Calu3 (cell line): ENCODE measurements at regions not wholly inside any gene's neighbourhood (a gene's known extent, or its start where the extent isn't known, plus 50 kb on each side); places are given as distances from the start of the nearest gene placed in this dataset.
A peak's percentile ranks its signal among the peaks of the same experiment; 100 is the strongest.

Experiments used
- BruUV-seq: library from RNA; stranded (reverse); fragments of 400-500 nt; replicated peaks from 2 replicates; lab custom pipeline; 2021; lab: Mats Ljungman, UMichigan
- CTCF ChIA-PET: fragments of 300-600 bp; sonication (Branson Sonifier 250); formaldehyde crosslinking; loops from one replicate; lab custom pipeline; 2022; ENCODE audit warnings: antibody characterized with exemption; lab: Charles Lee
- DNase-seq: peaks from one replicate; pipeline ENCODE4 v3.0.0; 2022
- H3K27ac Mint-ChIP-seq: one replicate; pipeline ENCODE4 v1.8.0; 2022; ENCODE audit warnings: mixed read lengths; ENCODE audit not compliant: unreplicated experiment
- H3K27me3 Mint-ChIP-seq: one replicate; pipeline ENCODE4 v1.8.0; 2022; ENCODE audit warnings: mixed read lengths; ENCODE audit not compliant: unreplicated experiment
- H3K36me3 Mint-ChIP-seq: one replicate; pipeline ENCODE4 v1.8.0; 2022; ENCODE audit warnings: mild to moderate bottlenecking, moderate library complexity, mixed read lengths; ENCODE audit not compliant: insufficient read depth, unreplicated experiment
- H3K4me1 Mint-ChIP-seq: one replicate; pipeline ENCODE4 v1.8.0; 2022; ENCODE audit warnings: mild to moderate bottlenecking, low read depth, mixed read lengths; ENCODE audit not compliant: unreplicated experiment
- H3K4me3 Mint-ChIP-seq: one replicate; pipeline ENCODE4 v1.8.0; 2022; ENCODE audit warnings: mild to moderate bottlenecking, low read depth, moderate library complexity, mixed read lengths; ENCODE audit not compliant: unreplicated experiment
- H3K9me3 Mint-ChIP-seq: one replicate; pipeline ENCODE4 v1.8.0; 2022; ENCODE audit warnings: low read depth, mixed read lengths; ENCODE audit not compliant: unreplicated experiment
- CTCF ChIP-seq: fragments of 200-600 bp; IDR thresholded peaks from one replicate; pipeline ENCODE4 v1.8.0; 2022; ENCODE audit warnings: antibody characterized with exemption; ENCODE audit not compliant: unreplicated experiment
- intact Hi-C: fragments of 100-400 bp; cut with micrococcal nuclease; formaldehyde crosslinking; loops from one replicate; pipeline ENCODE4 v1.10.0; 2022; ENCODE audit not compliant: unreplicated experiment

GRCh38 chr18:67302043-67302442 is 214.5 kb downstream of the DSEL start:
- peaks cover 10% of the 10 kb centered on the region for H3K4me1 Mint-ChIP-seq
- BruUV-seq = no TSS peak
- no peaks in the 10 kb centered on the region for H3K9me3 Mint-ChIP-seq
- CTCF ChIA-PET = interaction anchor here (0.6 to 0.7 kb wide), 2 partner anchors 35 to 130 kb away, joined by 3 read pairs; no protein-coding TSS in a partner anchor
- TF ChIP-seq CTCF = no peak
- H3K4me3 Mint-ChIP-seq = no peak overlapping the region
- intact Hi-C loops = no loop called here
- no peaks in the 10 kb centered on the region for H3K27me3 Mint-ChIP-seq
- peak overlapping the region; percentile 48 for H3K27ac Mint-ChIP-seq
- no peaks in the 10 kb centered on the region for H3K36me3 Mint-ChIP-seq
- no peak for DNase-seq

GRCh38 chr18:67301592-67301991 is 214.9 kb downstream of the DSEL start:
- peak overlapping the region; percentile 48 for H3K27ac Mint-ChIP-seq
- CTCF ChIA-PET = interaction anchor here (0.6 to 0.7 kb wide), 2 partner anchors 35 to 130 kb away, joined by 3 read pairs; no protein-coding TSS in a partner anchor
- intact Hi-C loops = no loop called here
- H3K4me3 Mint-ChIP-seq = no peak overlapping the region
- peaks cover 10% of the 10 kb centered on the region for H3K4me1 Mint-ChIP-seq
- no peaks in the 10 kb centered on the region for H3K36me3 Mint-ChIP-seq
- no peak for TF ChIP-seq CTCF
- BruUV-seq = no TSS peak
- H3K9me3 Mint-ChIP-seq = no peaks in the 10 kb centered on the region
- H3K27me3 Mint-ChIP-seq = no peaks in the 10 kb centered on the region
- DNase-seq = no peak

GRCh38 chr18:67300498-67300897 is 216.0 kb downstream of the DSEL start:
- TF ChIP-seq CTCF = no peak
- H3K27me3 Mint-ChIP-seq = no peaks in the 10 kb centered on the region
- no peak overlapping the region for H3K27ac Mint-ChIP-seq
- DNase-seq = no peak
- H3K4me1 Mint-ChIP-seq = peaks cover 10% of the 10 kb centered on the region
- no peaks in the 10 kb centered on the region for H3K9me3 Mint-ChIP-seq
- intact Hi-C loops = no loop called here
- no peak overlapping the region for H3K4me3 Mint-ChIP-seq
- CTCF ChIA-PET = no interaction called here
- H3K36me3 Mint-ChIP-seq = no peaks in the 10 kb centered on the region
- BruUV-seq = no TSS peak

- BruUV-seq = no TSS peak
- no peak for TF ChIP-seq CTCF
- Mint-ChIP-seq H3K4me3 (no peak overlapping the region), H3K4me1 (no peaks in the 10 kb centered on the region), H3K27ac (no peak overlapping the region), H3K36me3 (no peaks in the 10 kb centered on the region), H3K9me3 (peaks cover 7% of the 10 kb centered on the region), H3K27me3 (no peaks in the 10 kb centered on the region)
- no peak for DNase-seq
- intact Hi-C loops = no loop called here
- CTCF ChIA-PET = no interaction called here
These were observed 223.7 kb downstream of the DSEL start for GRCh38 chr18:67292814-67293213.
